ENCODE measurements at regions not wholly inside any gene's neighbourhood (a gene's known extent, or its start where the extent isn't known, plus 50 kb on each side); places are given as distances from the start of the nearest gene placed in this dataset.

- DNase-seq, result no peak
Measured at GRCh38 chr4:175871774-175872405, 59.8 kb upstream of the GPM6A start.

- DNase-seq, result no peak
Measured at GRCh38 chr4:175873707-175874106, 61.6 kb upstream of the GPM6A start.

- no peak for DNase-seq
Measured at GRCh38 chr4:175874306-175874705, 62.2 kb upstream of the GPM6A start.

GRCh38 chr4:175875993-175876771 lies 64.1 kb upstream of the GPM6A start:
- no peak for DNase-seq

- no peak for DNase-seq
Measured at GRCh38 chr4:175882891-175883290, 70.8 kb upstream of the GPM6A start.

GRCh38 chr4:175884048-175884447 lies 72.0 kb upstream of the GPM6A start:
- DNase-seq, result no peak

GRCh38 chr4:175891231-175891630 lies 79.2 kb upstream of the GPM6A start:
- no peak for DNase-seq

GRCh38 chr4:175891851-175892250 lies 79.8 kb upstream of the GPM6A start:
- no peak for DNase-seq

GRCh38 chr4:175905925-175906324 lies 93.9 kb upstream of the GPM6A start:
- DNase-seq, result no peak

GRCh38 chr4:175906384-175906783 lies 94.3 kb upstream of the GPM6A start:
- no peak for DNase-seq

- no peak for DNase-seq
Measured at GRCh38 chr4:175910700-175911099, 98.6 kb upstream of the GPM6A start.

- no peak for DNase-seq
Measured at GRCh38 chr4:175916626-175917351, 104.7 kb upstream of the GPM6A start.

- no peak for DNase-seq
Measured at GRCh38 chr4:175927121-175927520, 115.1 kb upstream of the GPM6A start.

GRCh38 chr4:175929441-175929840 lies 117.4 kb upstream of the GPM6A start:
- no peak for DNase-seq

GRCh38 chr4:175929932-175930331 lies 117.9 kb upstream of the GPM6A start:
- no peak for DNase-seq

- no peak for DNase-seq
Measured at GRCh38 chr4:175930471-175930870, 118.4 kb upstream of the GPM6A start.

GRCh38 chr4:175932116-175932515 lies 120.1 kb upstream of the GPM6A start:
- DNase-seq, result no peak

GRCh38 chr4:175934506-175934905 lies 122.4 kb upstream of the GPM6A start:
- DNase-seq, result no peak

GRCh38 chr4:175935016-175935661 lies 123.1 kb upstream of the GPM6A start:
- DNase-seq, result peak; percentile 66

- DNase-seq, result no peak
Measured at GRCh38 chr4:175944126-175944910, 121.3 kb upstream of the WDR17 start.

GRCh38 chr4:175946472-175947116 lies 119.0 kb upstream of the WDR17 start:
- no peak for DNase-seq

- DNase-seq, result no peak
Measured at GRCh38 chr4:175947117-175947722, 118.4 kb upstream of the WDR17 start.

Data from islet precursor cell (in vitro differentiated cells).